HEK293 (cell line): ENCODE measurements at regions not wholly inside any gene's neighbourhood (a gene's known extent, or its start where the extent isn't known, plus 50 kb on each side); places are given as distances from the start of the nearest gene placed in this dataset.

Source experiments
- CTCF ChIA-PET: fragments of 350-600 bp; formaldehyde crosslinking; extraction: SDS; loops from one replicate; lab custom pipeline; 2021; ENCODE audit warnings: antibody characterized with exemption; lab: Yijun Ruan, JAX
- POLR2A ChIA-PET: fragments of 300-600 bp; formaldehyde crosslinking; extraction: SDS; loops from one replicate; lab custom pipeline; 2020; ENCODE audit warnings: antibody characterized with exemption, inconsistent platforms; lab: Yijun Ruan, JAX
- H3K27ac ChIP-seq: fragments of 200-500 bp; sonication (Bioruptor generic); 2 replicates; pipeline ENCODE4 v1.5.1; 2014; ENCODE audit warnings: low read depth, low read length, control low read depth, inconsistent platforms; ENCODE audit errors: extremely low read depth
- H3K36me3 ChIP-seq, 2 experiments: fragments of 200-500 bp in 1 of 2; sonication (Bioruptor generic) in 1 of 2; 1 replicate in 1 of 2; 2 replicates in 1 of 2; pipeline ENCODE4 v1.5.1; 2014 to 2017; ENCODE audit warnings: inconsistent platforms in 2 of 2, low read length in 2 of 2; ENCODE audit not compliant: control insufficient read depth in 2 of 2, insufficient read depth in 1 of 2
- H3K4me1 ChIP-seq: fragments of 200-500 bp; sonication (Bioruptor generic); 2 replicates; pipeline ENCODE4 v1.5.1; 2014; ENCODE audit warnings: mild to moderate bottlenecking, low read length, inconsistent platforms; ENCODE audit not compliant: control insufficient read depth, insufficient read depth
- H3K4me3 ChIP-seq: 2 replicates; pipeline ENCODE4 v1.5.1; 2011; ENCODE audit warnings: low read depth, mild to moderate bottlenecking, control low read depth, low read length, moderate library complexity
- H3K9me3 ChIP-seq: fragments of 200-500 bp; sonication (Bioruptor generic); 2 replicates; pipeline ENCODE4 v1.5.1; 2014; ENCODE audit warnings: low read depth, low read length, inconsistent platforms; ENCODE audit not compliant: control insufficient read depth, insufficient read depth
- BCL11A ChIP-seq: fragments of 450-650 bp; formaldehyde crosslinking; IDR thresholded peaks from 2 replicates; pipeline ENCODE4 v1.5.1; 2016; ENCODE audit warnings: low read depth, missing biosample characterization, missing genetic modification characterization
- KLF10 ChIP-seq: fragments of 450-650 bp; IDR thresholded peaks from 2 replicates; pipeline ENCODE4 v1.5.1; 2018; ENCODE audit warnings: missing biosample characterization, mild to moderate bottlenecking, missing genetic modification characterization
- KLF17 ChIP-seq: fragments of 450-650 bp; formaldehyde crosslinking; IDR thresholded peaks from 2 replicates; pipeline ENCODE4 v1.5.1; 2016; ENCODE audit warnings: missing biosample characterization, missing genetic modification characterization
- MEIS1 ChIP-seq: sonication (generic); formaldehyde crosslinking; IDR thresholded peaks from 2 replicates; pipeline ENCODE4 v1.8.1; 2022; ENCODE audit warnings: missing genetic modification reagents, mild to moderate bottlenecking, borderline replicate concordance
- ZBTB11 ChIP-seq: fragments of 450-650 bp; formaldehyde crosslinking; conservative IDR thresholded peaks from 2 replicates; pipeline ENCODE4 v1.5.1; 2016; ENCODE audit warnings: low read depth, missing biosample characterization, missing genetic modification characterization
- ZFHX2 ChIP-seq: fragments of 450-650 bp; formaldehyde crosslinking; conservative IDR thresholded peaks from 2 replicates; pipeline ENCODE4 v1.5.1; 2016; ENCODE audit warnings: missing biosample characterization, missing genetic modification characterization
- ZNF155 ChIP-seq: fragments of 450-650 bp; formaldehyde crosslinking; IDR thresholded peaks from 2 replicates; pipeline ENCODE4 v1.5.1; 2016; ENCODE audit warnings: missing biosample characterization, missing genetic modification characterization
- ZNF16 ChIP-seq: fragments of 450-650 bp; formaldehyde crosslinking; IDR thresholded peaks from 2 replicates; pipeline ENCODE4 v1.5.1; 2016; ENCODE audit warnings: low read depth, missing biosample characterization, missing genetic modification characterization
- ZNF184 ChIP-seq: fragments of 450-650 bp; IDR thresholded peaks from 2 replicates; pipeline ENCODE4 v1.5.1; 2018; ENCODE audit warnings: missing biosample characterization, mild to moderate bottlenecking, missing genetic modification characterization
- ZNF239 ChIP-seq: fragments of 450-650 bp; formaldehyde crosslinking; IDR thresholded peaks from 2 replicates; pipeline ENCODE4 v1.5.1; 2016; ENCODE audit warnings: missing biosample characterization, missing genetic modification characterization
- ZNF585B ChIP-seq: fragments of 450-650 bp; formaldehyde crosslinking; IDR thresholded peaks from 2 replicates; pipeline ENCODE4 v1.5.1; 2016; ENCODE audit warnings: missing biosample characterization, missing genetic modification characterization
- ZNF654 ChIP-seq: fragments of 450-650 bp; formaldehyde crosslinking; IDR thresholded peaks from 2 replicates; pipeline ENCODE4 v1.5.1; 2016; ENCODE audit warnings: low read depth, missing biosample characterization, missing genetic modification characterization
- ZNF658 ChIP-seq: fragments of 450-650 bp; formaldehyde crosslinking; IDR thresholded peaks from 2 replicates; pipeline ENCODE4; 2016; ENCODE audit warnings: missing biosample characterization, missing genetic modification characterization
- ZNF664 ChIP-seq: fragments of 450-650 bp; formaldehyde crosslinking; IDR thresholded peaks from 2 replicates; pipeline ENCODE4 v1.5.1; 2016; ENCODE audit warnings: missing biosample characterization, missing genetic modification characterization
- ZNF704 ChIP-seq: fragments of 450-650 bp; formaldehyde crosslinking; IDR thresholded peaks from 2 replicates; pipeline ENCODE4 v1.5.1; 2016; ENCODE audit warnings: missing biosample characterization, missing genetic modification characterization
- ZNF747 ChIP-seq: fragments of 450-650 bp; formaldehyde crosslinking; IDR thresholded peaks from 2 replicates; pipeline ENCODE4 v1.5.1; 2016; ENCODE audit warnings: missing biosample characterization, missing genetic modification characterization
- ZNF785 ChIP-seq: fragments of 450-650 bp; formaldehyde crosslinking; IDR thresholded peaks from 2 replicates; pipeline ENCODE4 v1.5.1; 2016; ENCODE audit warnings: missing biosample characterization, missing genetic modification characterization
- ZNF837 ChIP-seq: fragments of 450-650 bp; formaldehyde crosslinking; IDR thresholded peaks from 2 replicates; pipeline ENCODE4 v1.5.1; 2016; ENCODE audit warnings: missing biosample characterization, missing genetic modification characterization
- ZSCAN30 ChIP-seq: fragments of 450-650 bp; IDR thresholded peaks from 2 replicates; pipeline ENCODE4 v1.5.1; 2018; ENCODE audit warnings: missing biosample characterization, mild to moderate bottlenecking, missing genetic modification characterization, moderate library complexity
- TF ChIP-seq, protein P1 (sequence below): fragments of 450-650 bp; formaldehyde crosslinking; IDR thresholded peaks from 2 replicates; pipeline ENCODE4 v1.5.1; 2016; ENCODE audit warnings: missing biosample characterization, missing genetic modification characterization, borderline replicate concordance
- TF ChIP-seq, protein P2 (sequence below): IDR thresholded peaks from 2 replicates; pipeline ENCODE4 v1.6.1; 2011; ENCODE audit warnings: mild to moderate bottlenecking, low read depth, low read length, borderline replicate concordance

GRCh38 chr6:144544266-144544830 is 259.2 kb downstream of the UTRN start:
- POLR2A ChIA-PET = no interaction called here
- H3K4me1 ChIP-seq = no peaks in the 10 kb centered on the region
- TF ChIP-seq ZSCAN30 (tag by site-specific recombination) (no peak), ZNF654 (no peak), ZNF664 (no peak), ZNF785 (no peak), ZNF837 (no peak), ZNF704 (tag by site-specific recombination) (no peak), MEIS1 (no peak), ZNF184 (tag by site-specific recombination) (no peak), ZNF239 (tag by site-specific recombination) (no peak), ZNF585B (tag by site-specific recombination) (no peak), KLF17 (tag by site-specific recombination) (no peak), KLF10 (tag by site-specific recombination) (no peak), ZNF658 (tag by site-specific recombination) (no peak), ZNF155 (tag by site-specific recombination) (no peak), ZNF747 (no peak), BCL11A (no peak)
- TF ChIP-seq, protein P1, sequence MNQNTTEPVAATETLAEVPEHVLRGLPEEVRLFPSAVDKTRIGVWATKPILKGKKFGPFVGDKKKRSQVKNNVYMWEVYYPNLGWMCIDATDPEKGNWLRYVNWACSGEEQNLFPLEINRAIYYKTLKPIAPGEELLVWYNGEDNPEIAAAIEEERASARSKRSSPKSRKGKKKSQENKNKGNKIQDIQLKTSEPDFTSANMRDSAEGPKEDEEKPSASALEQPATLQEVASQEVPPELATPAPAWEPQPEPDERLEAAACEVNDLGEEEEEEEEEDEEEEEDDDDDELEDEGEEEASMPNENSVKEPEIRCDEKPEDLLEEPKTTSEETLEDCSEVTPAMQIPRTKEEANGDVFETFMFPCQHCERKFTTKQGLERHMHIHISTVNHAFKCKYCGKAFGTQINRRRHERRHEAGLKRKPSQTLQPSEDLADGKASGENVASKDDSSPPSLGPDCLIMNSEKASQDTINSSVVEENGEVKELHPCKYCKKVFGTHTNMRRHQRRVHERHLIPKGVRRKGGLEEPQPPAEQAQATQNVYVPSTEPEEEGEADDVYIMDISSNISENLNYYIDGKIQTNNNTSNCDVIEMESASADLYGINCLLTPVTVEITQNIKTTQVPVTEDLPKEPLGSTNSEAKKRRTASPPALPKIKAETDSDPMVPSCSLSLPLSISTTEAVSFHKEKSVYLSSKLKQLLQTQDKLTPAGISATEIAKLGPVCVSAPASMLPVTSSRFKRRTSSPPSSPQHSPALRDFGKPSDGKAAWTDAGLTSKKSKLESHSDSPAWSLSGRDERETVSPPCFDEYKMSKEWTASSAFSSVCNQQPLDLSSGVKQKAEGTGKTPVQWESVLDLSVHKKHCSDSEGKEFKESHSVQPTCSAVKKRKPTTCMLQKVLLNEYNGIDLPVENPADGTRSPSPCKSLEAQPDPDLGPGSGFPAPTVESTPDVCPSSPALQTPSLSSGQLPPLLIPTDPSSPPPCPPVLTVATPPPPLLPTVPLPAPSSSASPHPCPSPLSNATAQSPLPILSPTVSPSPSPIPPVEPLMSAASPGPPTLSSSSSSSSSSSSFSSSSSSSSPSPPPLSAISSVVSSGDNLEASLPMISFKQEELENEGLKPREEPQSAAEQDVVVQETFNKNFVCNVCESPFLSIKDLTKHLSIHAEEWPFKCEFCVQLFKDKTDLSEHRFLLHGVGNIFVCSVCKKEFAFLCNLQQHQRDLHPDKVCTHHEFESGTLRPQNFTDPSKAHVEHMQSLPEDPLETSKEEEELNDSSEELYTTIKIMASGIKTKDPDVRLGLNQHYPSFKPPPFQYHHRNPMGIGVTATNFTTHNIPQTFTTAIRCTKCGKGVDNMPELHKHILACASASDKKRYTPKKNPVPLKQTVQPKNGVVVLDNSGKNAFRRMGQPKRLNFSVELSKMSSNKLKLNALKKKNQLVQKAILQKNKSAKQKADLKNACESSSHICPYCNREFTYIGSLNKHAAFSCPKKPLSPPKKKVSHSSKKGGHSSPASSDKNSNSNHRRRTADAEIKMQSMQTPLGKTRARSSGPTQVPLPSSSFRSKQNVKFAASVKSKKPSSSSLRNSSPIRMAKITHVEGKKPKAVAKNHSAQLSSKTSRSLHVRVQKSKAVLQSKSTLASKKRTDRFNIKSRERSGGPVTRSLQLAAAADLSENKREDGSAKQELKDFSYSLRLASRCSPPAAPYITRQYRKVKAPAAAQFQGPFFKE (tag by site-specific recombination) = no peak
- TF ChIP-seq, protein P2, sequence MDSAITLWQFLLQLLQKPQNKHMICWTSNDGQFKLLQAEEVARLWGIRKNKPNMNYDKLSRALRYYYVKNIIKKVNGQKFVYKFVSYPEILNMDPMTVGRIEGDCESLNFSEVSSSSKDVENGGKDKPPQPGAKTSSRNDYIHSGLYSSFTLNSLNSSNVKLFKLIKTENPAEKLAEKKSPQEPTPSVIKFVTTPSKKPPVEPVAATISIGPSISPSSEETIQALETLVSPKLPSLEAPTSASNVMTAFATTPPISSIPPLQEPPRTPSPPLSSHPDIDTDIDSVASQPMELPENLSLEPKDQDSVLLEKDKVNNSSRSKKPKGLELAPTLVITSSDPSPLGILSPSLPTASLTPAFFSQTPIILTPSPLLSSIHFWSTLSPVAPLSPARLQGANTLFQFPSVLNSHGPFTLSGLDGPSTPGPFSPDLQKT = no peak
- H3K36me3 ChIP-seq = peaks cover 0 to 32% of the 10 kb centered on the region in 2 experiments; a peak in 2 of 3 replicates
- H3K9me3 ChIP-seq = no peaks in the 10 kb centered on the region
- H3K4me3 ChIP-seq = no peak overlapping the region
- CTCF ChIA-PET = no interaction called here
- no peak overlapping the region for H3K27ac ChIP-seq

- Histone ChIP-seq H3K36me3 (peaks cover 4 to 47% of the 10 kb centered on the region in 2 experiments), H3K27ac (no peak overlapping the region), H3K4me3 (no peak overlapping the region), H3K4me1 (no peaks in the 10 kb centered on the region), H3K9me3 (no peaks in the 10 kb centered on the region)
- CTCF ChIA-PET = interaction anchor here (0.7 to 1.3 kb wide), 3 partner anchors 17 to 491 kb away, joined by 3 to 4 read pairs (median 4); no protein-coding TSS in a partner anchor
- POLR2A ChIA-PET = no interaction called here
- TF ChIP-seq ZNF785 (no peak), ZFHX2 (tag by site-specific recombination) (no peak), ZNF16 (tag by site-specific recombination) (no peak), ZNF184 (tag by site-specific recombination) (no peak), ZBTB11 (no peak)
These were observed 261.7 kb downstream of the UTRN start for GRCh38 chr6:144546807-144547206.
